Skin of body (tissue), 1 donor: ENCODE measurements at regions not wholly inside any gene's neighbourhood (a gene's known extent, or its start where the extent isn't known, plus 50 kb on each side); places are given as distances from the start of the nearest gene placed in this dataset.
A peak's percentile ranks its signal among the peaks of the same experiment; 100 is the strongest.

Source experiments
- DNase-seq: peaks from one replicate; lab custom pipeline; 2025; lab: John Stamatoyannopoulos, UW

GRCh38 chr1:157893686-157894085 lies 52.1 kb upstream of the CD5L start:
- DNase-seq, result no peak

GRCh38 chr1:157894613-157895165 lies 53.1 kb upstream of the CD5L start:
- DNase-seq, result peak; percentile 66

GRCh38 chr1:157910270-157910669 lies 68.7 kb upstream of the CD5L start:
- DNase-seq, result no peak

GRCh38 chr1:157915859-157916258 lies 74.3 kb upstream of the CD5L start:
- no peak for DNase-seq

- no peak for DNase-seq
Observed at GRCh38 chr1:157916887-157917570, 75.4 kb upstream of the CD5L start.

- no peak for DNase-seq
Observed at GRCh38 chr1:157920748-157921147, 72.7 kb upstream of the KIRREL1 start.

GRCh38 chr1:157925419-157926166 lies 67.9 kb upstream of the KIRREL1 start:
- no peak for DNase-seq

- no peak for DNase-seq
Observed at GRCh38 chr1:157932069-157932468, 61.4 kb upstream of the KIRREL1 start.

- DNase-seq, result no peak
Observed at GRCh38 chr1:157937744-157938143, 55.7 kb upstream of the KIRREL1 start.

GRCh38 chr1:157941939-157942338 lies 51.5 kb upstream of the KIRREL1 start:
- no peak for DNase-seq
